Mesenchymal stem cell (in vitro differentiated cells and primary cell): ENCODE measurements at regions not wholly inside any gene's neighbourhood (a gene's known extent, or its start where the extent isn't known, plus 50 kb on each side); places are given as distances from the start of the nearest gene placed in this dataset.

ENCODE experiments used
- DNase-seq: peaks from one replicate; pipeline ENCODE4 v3.0.0-alpha.2; 2013
- H2AFZ ChIP-seq: one replicate; pipeline ENCODE4 v1.6.1; 2013; ENCODE audit warnings: low read depth, mild to moderate bottlenecking, control low read depth, inconsistent platforms, low read length, moderate library complexity
- H2AK5ac ChIP-seq: 2 replicates; pipeline ENCODE4 v1.6.1; 2013; ENCODE audit warnings: low read length, moderate library complexity, mild to moderate bottlenecking, inconsistent platforms; ENCODE audit not compliant: severe bottlenecking
- H2BK120ac ChIP-seq: one replicate; pipeline ENCODE4 v1.6.1; 2013; ENCODE audit warnings: low read depth, mild to moderate bottlenecking, inconsistent platforms, low read length, moderate library complexity
- H2BK12ac ChIP-seq, 2 experiments: one replicate each; pipeline ENCODE4 v1.6.1; 2013; ENCODE audit warnings: inconsistent platforms in 2 of 2, low read length in 2 of 2, mild to moderate bottlenecking in 2 of 2, moderate library complexity in 2 of 2, control low read depth in 1 of 2
- H2BK15ac ChIP-seq: one replicate; pipeline ENCODE4 v1.6.1; 2013; ENCODE audit warnings: mild to moderate bottlenecking, low read depth, inconsistent platforms; ENCODE audit not compliant: poor library complexity, severe bottlenecking
- H2BK5ac ChIP-seq: 2 replicates; pipeline ENCODE4 v1.6.1; 2013; ENCODE audit warnings: low read depth, mild to moderate bottlenecking, low read length, control low read depth, inconsistent platforms; ENCODE audit not compliant: poor library complexity, severe bottlenecking
- H3K14ac ChIP-seq, 2 experiments: one replicate each; pipeline ENCODE4 v1.6.1; 2013; ENCODE audit warnings: inconsistent platforms in 2 of 2, low read length in 2 of 2, control low read depth in 1 of 2, mild to moderate bottlenecking in 1 of 2, moderate library complexity in 1 of 2
- H3K18ac ChIP-seq, 2 experiments: one replicate each; pipeline ENCODE4 v1.6.1; 2013; ENCODE audit warnings: inconsistent platforms in 2 of 2, low read length in 2 of 2, control low read depth in 1 of 2, low read depth in 1 of 2, mild to moderate bottlenecking in 1 of 2
- H3K23ac ChIP-seq, 2 experiments: one replicate each; pipeline ENCODE4 v1.6.1; 2013; ENCODE audit warnings: inconsistent platforms in 2 of 2, low read length in 2 of 2, mild to moderate bottlenecking in 2 of 2, moderate library complexity in 2 of 2, control low read depth in 1 of 2
- H3K27ac ChIP-seq: 2 replicates; pipeline ENCODE4 v1.5.1; 2013; ENCODE audit warnings: mild to moderate bottlenecking, moderate library complexity, low read length, control low read depth, inconsistent platforms; ENCODE audit not compliant: poor library complexity, severe bottlenecking
- H3K27me3 ChIP-seq, 2 experiments: 2 replicates each; pipeline versions ENCODE4 v1.6.1 to v1.7.0; 2013; ENCODE audit warnings: low read length in 2 of 2, mild to moderate bottlenecking in 2 of 2, moderate library complexity in 2 of 2, control low read depth in 1 of 2, inconsistent platforms in 1 of 2; ENCODE audit not compliant: control insufficient read depth in 1 of 2, insufficient read depth in 1 of 2
- H3K36me3 ChIP-seq, 2 experiments: 2 replicates each; pipeline versions ENCODE4 v1.6.1 to v1.7.0; 2013; ENCODE audit warnings: low read length in 2 of 2, control low read depth in 1 of 2, inconsistent platforms in 1 of 2, low read depth in 1 of 2, mild to moderate bottlenecking in 1 of 2; ENCODE audit not compliant: insufficient read depth in 2 of 2, control insufficient read depth in 1 of 2
- H3K4ac ChIP-seq, 2 experiments: one replicate each; pipeline ENCODE4 v1.6.1; 2013; ENCODE audit warnings: inconsistent platforms in 2 of 2, low read length in 2 of 2, mild to moderate bottlenecking in 2 of 2, moderate library complexity in 2 of 2, control low read depth in 1 of 2, low read depth in 1 of 2
- H3K4me1 ChIP-seq: 2 replicates; pipeline ENCODE4 v1.6.1; 2013; ENCODE audit warnings: low read depth, low read length, control low read depth; ENCODE audit not compliant: control insufficient read depth, insufficient read depth
- H3K4me2 ChIP-seq: 2 replicates; pipeline ENCODE4 v1.6.1; 2013; ENCODE audit warnings: low read length, mild to moderate bottlenecking, inconsistent platforms; ENCODE audit not compliant: poor library complexity, severe bottlenecking
- H3K4me3 ChIP-seq, 2 experiments: 2 replicates each; pipeline versions ENCODE4 v1.5.1 to v1.7.0; 2013; ENCODE audit warnings: low read length in 2 of 2, mild to moderate bottlenecking in 2 of 2, control low read depth in 1 of 2, low read depth in 1 of 2; ENCODE audit not compliant: insufficient read depth in 1 of 2
- H3K79me1 ChIP-seq: replicated peaks from 2 replicates; pipeline ENCODE4 v1.6.1; 2013; ENCODE audit warnings: mild to moderate bottlenecking, control low read depth, low read length, inconsistent platforms; ENCODE audit not compliant: poor library complexity, severe bottlenecking
- H3K9ac ChIP-seq: 2 replicates; pipeline ENCODE4 v1.7.0; 2013; ENCODE audit warnings: mild to moderate bottlenecking, low read length, moderate library complexity
- H3K9me3 ChIP-seq: 2 replicates; pipeline ENCODE4 v1.7.0; 2013; ENCODE audit warnings: mild to moderate bottlenecking, low read length; ENCODE audit not compliant: control insufficient read depth
- H4K8ac ChIP-seq: one replicate; pipeline ENCODE4 v1.6.1; 2013; ENCODE audit warnings: inconsistent platforms, mild to moderate bottlenecking, low read length, moderate library complexity
- H4K91ac ChIP-seq: one replicate; pipeline ENCODE4 v1.6.1; 2013; ENCODE audit warnings: mild to moderate bottlenecking, low read length, inconsistent platforms
- WGBS: methylation state at CpG from one replicate; pipeline ENCODE4 v1.1.7; 2013; ENCODE audit warnings: mixed read lengths; 5-methylcytosine and 5-hydroxymethylcytosine counted together

- H3K9ac ChIP-seq: no peak overlapping the region
- no peak overlapping the region for H4K91ac ChIP-seq
- no peak overlapping the region for H4K8ac ChIP-seq
- WGBS: 45% methylated on average over 1 of the region's 3 CpGs
- H3K14ac ChIP-seq: no peak overlapping the region
- H3K4me1 ChIP-seq: no peaks in the 10 kb centered on the region
- H2BK5ac ChIP-seq: no peak overlapping the region
- H2AK5ac ChIP-seq: no peak overlapping the region
- DNase-seq: no peak
- H3K4ac ChIP-seq: no peak overlapping the region
- no peak overlapping the region for H3K4me3 ChIP-seq
- H3K36me3 ChIP-seq: no peaks in the 10 kb centered on the region
- no peaks in the 10 kb centered on the region for H3K27me3 ChIP-seq
- no peak overlapping the region for H2BK15ac ChIP-seq
- H2AFZ ChIP-seq: no peak overlapping the region
- no peak overlapping the region for H3K27ac ChIP-seq
- H3K9me3 ChIP-seq: no peaks in the 10 kb centered on the region
- no peak overlapping the region for H2BK120ac ChIP-seq
- no peak overlapping the region for H3K23ac ChIP-seq
- no peak overlapping the region for H3K4me2 ChIP-seq
- no peak overlapping the region for H3K18ac ChIP-seq
- H3K79me1 ChIP-seq: no peaks in the 10 kb centered on the region
- no peak overlapping the region for H2BK12ac ChIP-seq
Observed at GRCh38 chr4:159779716-159780115, 676.8 kb downstream of the RAPGEF2 start.

GRCh38 chr4:159780196-159780922 is 677.5 kb downstream of the RAPGEF2 start:
- Histone ChIP-seq H3K4me2 (no peak overlapping the region), H3K4ac (no peak overlapping the region), H4K91ac (no peak overlapping the region), H3K9ac (no peak overlapping the region), H3K4me3 (no peak overlapping the region), H2BK12ac (no peak overlapping the region), H3K4me1 (no peaks in the 10 kb centered on the region), H3K79me1 (no peaks in the 10 kb centered on the region), H3K14ac (no peak overlapping the region), H3K9me3 (no peaks in the 10 kb centered on the region), H3K36me3 (no peaks in the 10 kb centered on the region), H3K23ac (no peak overlapping the region), H3K27ac (no peak overlapping the region), H2AFZ (no peak overlapping the region), H2BK15ac (no peak overlapping the region), H2BK5ac (no peak overlapping the region), H2AK5ac (no peak overlapping the region), H3K18ac (no peak overlapping the region), H3K27me3 (no peaks in the 10 kb centered on the region), H2BK120ac (no peak overlapping the region), H4K8ac (no peak overlapping the region)
- 80% methylated on average over 2 of the region's 2 CpGs for WGBS
- no peak for DNase-seq

GRCh38 chr4:159787901-159788300 is 685.0 kb downstream of the RAPGEF2 start:
- Histone ChIP-seq H3K9me3 (no peaks in the 10 kb centered on the region), H2BK5ac (no peak overlapping the region), H2AK5ac (no peak overlapping the region), H2BK15ac (no peak overlapping the region), H2BK12ac (no peak overlapping the region), H3K18ac (no peak overlapping the region), H3K4me1 (no peaks in the 10 kb centered on the region), H3K36me3 (no peaks in the 10 kb centered on the region), H3K4me2 (no peak overlapping the region), H3K23ac (no peak overlapping the region), H3K79me1 (no peaks in the 10 kb centered on the region), H3K14ac (no peak overlapping the region), H3K4me3 (no peak overlapping the region), H3K4ac (no peak overlapping the region), H4K8ac (no peak overlapping the region), H2BK120ac (no peak overlapping the region), H2AFZ (no peak overlapping the region), H3K9ac (no peak overlapping the region), H3K27me3 (no peaks in the 10 kb centered on the region), H3K27ac (peak overlapping the region; percentile 23), H4K91ac (no peak overlapping the region)
- 100% methylated on average over 1 of the region's 2 CpGs for WGBS
- DNase-seq: no peak

GRCh38 chr4:159791334-159791733 is 688.5 kb downstream of the RAPGEF2 start:
- H4K8ac ChIP-seq: no peak overlapping the region
- H2BK120ac ChIP-seq: no peak overlapping the region
- no peak overlapping the region for H2BK15ac ChIP-seq
- no peak for DNase-seq
- no peak overlapping the region for H3K27ac ChIP-seq
- no peak overlapping the region for H3K18ac ChIP-seq
- no peak overlapping the region for H2AFZ ChIP-seq
- H3K4me3 ChIP-seq: no peak overlapping the region
- H3K4ac ChIP-seq: no peak overlapping the region
- H3K4me2 ChIP-seq: no peak overlapping the region
- H3K9ac ChIP-seq: no peak overlapping the region
- H4K91ac ChIP-seq: no peak overlapping the region
- H2BK12ac ChIP-seq: no peak overlapping the region
- H3K4me1 ChIP-seq: no peaks in the 10 kb centered on the region
- 100% methylated on average over 1 of the region's 3 CpGs for WGBS
- no peak overlapping the region for H2AK5ac ChIP-seq
- H3K9me3 ChIP-seq: no peaks in the 10 kb centered on the region
- H3K36me3 ChIP-seq: no peaks in the 10 kb centered on the region
- H3K79me1 ChIP-seq: no peaks in the 10 kb centered on the region
- no peak overlapping the region for H3K23ac ChIP-seq
- no peak overlapping the region for H2BK5ac ChIP-seq
- no peaks in the 10 kb centered on the region for H3K27me3 ChIP-seq
- no peak overlapping the region for H3K14ac ChIP-seq
